ENCODE measurements at regions not wholly inside any gene's neighbourhood (a gene's known extent, or its start where the extent isn't known, plus 50 kb on each side); places are given as distances from the start of the nearest gene placed in this dataset.

DNA sequence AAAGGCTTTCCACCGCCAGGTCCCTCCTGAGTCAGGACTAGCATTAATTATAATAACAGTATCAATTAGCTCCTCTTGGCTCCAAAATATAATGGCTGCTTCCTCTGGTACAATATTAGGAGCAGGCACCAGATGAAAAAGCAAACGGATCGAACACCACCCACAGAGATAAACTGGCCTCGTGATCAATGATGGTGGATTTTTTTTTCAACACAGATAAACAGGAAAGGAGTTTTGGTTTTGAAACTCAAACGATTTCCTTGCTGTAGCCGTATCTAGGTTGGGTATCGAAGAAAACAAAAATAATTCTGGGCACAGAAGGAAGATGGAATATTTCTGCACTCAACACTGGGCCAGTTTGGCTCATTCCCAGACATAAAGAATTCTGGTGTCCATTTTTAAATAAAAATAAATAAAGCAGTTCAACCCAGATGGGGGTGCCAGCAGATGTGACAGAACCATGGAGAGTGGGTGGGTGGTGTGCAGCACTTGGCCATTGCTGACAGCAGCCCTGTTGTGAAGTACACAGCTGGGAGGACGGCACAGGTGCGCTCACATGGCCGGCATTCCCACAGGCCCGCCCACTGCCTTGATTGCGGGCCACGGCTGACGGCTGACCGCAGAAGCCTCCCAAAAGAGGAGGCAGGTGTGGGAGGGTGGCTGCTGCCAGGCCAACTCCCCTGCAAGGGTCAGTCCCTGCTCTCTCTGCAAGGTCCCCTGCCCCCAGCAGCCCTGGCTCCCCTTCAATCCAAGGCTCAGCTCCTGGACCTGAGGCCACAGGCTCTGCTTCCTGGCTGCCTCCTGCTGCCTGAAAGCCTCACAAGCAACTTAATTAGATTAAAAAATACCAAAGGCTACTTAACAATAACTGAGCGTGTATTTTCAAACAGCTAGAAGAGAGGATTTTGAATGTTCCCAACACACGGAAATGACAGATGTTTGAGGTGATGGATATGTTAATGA is 351.9 kb upstream of the ID2 start (continued):
- TF ChIP-seq, protein P1, sequence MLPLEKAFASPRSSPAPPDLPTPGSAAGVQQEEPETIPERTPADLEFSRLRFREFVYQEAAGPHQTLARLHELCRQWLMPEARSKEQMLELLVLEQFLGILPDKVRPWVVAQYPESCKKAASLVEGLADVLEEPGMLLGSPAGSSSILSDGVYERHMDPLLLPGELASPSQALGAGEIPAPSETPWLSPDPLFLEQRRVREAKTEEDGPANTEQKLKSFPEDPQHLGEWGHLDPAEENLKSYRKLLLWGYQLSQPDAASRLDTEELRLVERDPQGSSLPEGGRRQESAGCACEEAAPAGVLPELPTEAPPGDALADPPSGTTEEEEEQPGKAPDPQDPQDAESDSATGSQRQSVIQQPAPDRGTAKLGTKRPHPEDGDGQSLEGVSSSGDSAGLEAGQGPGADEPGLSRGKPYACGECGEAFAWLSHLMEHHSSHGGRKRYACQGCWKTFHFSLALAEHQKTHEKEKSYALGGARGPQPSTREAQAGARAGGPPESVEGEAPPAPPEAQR (tag by site-specific recombination; IDR thresholded peaks at IDR 0.05): no peak
- TF ChIP-seq YY2 (tag by site-specific recombination; IDR thresholded peaks at IDR 0.05): no peak

DNA sequence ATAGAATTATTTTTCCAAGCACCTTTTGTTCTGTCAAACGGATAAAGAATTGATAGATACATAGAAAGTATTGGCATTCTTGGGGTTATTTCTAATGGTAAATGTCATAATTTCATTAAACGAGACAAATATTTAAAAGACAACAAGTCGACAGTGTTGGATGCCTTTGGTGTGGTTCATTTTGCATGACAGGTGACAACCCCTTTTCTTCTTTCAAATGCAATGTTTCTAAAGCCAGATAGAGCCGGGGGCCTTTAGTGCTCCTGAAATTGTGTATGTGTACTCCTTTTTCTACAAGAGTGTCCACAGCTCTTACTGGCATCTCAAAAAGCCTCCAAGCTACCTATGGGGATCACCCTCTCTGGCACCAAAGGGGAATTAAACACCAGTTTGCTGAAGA is 350.8 kb upstream of the ID2 start:
- Histone ChIP-seq H3K27ac (ENCODE audit: extremely low read depth, low read depth, low read length) (no peak overlapping the region), H3K4me1 (ENCODE audit: control insufficient read depth, insufficient read depth, low read length) (no peaks in the 10 kb centered on the region), H3K36me3 (ENCODE audit: control insufficient read depth in 2 of 2, insufficient read depth in 1 of 2, low read length in 2 of 2) (no peaks in the 10 kb centered on the region), H3K9me3 (ENCODE audit: control insufficient read depth, insufficient read depth, low read depth, low read length) (no peaks in the 10 kb centered on the region), H3K4me3 (ENCODE audit: low read depth, low read length) (no peak overlapping the region)
- TF ChIP-seq, protein P2, sequence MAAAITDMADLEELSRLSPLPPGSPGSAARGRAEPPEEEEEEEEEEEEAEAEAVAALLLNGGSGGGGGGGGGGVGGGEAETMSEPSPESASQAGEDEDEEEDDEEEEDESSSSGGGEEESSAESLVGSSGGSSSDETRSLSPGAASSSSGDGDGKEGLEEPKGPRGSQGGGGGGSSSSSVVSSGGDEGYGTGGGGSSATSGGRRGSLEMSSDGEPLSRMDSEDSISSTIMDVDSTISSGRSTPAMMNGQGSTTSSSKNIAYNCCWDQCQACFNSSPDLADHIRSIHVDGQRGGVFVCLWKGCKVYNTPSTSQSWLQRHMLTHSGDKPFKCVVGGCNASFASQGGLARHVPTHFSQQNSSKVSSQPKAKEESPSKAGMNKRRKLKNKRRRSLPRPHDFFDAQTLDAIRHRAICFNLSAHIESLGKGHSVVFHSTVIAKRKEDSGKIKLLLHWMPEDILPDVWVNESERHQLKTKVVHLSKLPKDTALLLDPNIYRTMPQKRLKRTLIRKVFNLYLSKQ (tag by site-specific recombination; IDR thresholded peaks at IDR 0.05; ENCODE audit: borderline replicate concordance): no peak
- no peak for TF ChIP-seq ZNF366 (tag by site-specific recombination; conservative IDR thresholded peaks at IDR 0.05)
- TF ChIP-seq, protein P3, sequence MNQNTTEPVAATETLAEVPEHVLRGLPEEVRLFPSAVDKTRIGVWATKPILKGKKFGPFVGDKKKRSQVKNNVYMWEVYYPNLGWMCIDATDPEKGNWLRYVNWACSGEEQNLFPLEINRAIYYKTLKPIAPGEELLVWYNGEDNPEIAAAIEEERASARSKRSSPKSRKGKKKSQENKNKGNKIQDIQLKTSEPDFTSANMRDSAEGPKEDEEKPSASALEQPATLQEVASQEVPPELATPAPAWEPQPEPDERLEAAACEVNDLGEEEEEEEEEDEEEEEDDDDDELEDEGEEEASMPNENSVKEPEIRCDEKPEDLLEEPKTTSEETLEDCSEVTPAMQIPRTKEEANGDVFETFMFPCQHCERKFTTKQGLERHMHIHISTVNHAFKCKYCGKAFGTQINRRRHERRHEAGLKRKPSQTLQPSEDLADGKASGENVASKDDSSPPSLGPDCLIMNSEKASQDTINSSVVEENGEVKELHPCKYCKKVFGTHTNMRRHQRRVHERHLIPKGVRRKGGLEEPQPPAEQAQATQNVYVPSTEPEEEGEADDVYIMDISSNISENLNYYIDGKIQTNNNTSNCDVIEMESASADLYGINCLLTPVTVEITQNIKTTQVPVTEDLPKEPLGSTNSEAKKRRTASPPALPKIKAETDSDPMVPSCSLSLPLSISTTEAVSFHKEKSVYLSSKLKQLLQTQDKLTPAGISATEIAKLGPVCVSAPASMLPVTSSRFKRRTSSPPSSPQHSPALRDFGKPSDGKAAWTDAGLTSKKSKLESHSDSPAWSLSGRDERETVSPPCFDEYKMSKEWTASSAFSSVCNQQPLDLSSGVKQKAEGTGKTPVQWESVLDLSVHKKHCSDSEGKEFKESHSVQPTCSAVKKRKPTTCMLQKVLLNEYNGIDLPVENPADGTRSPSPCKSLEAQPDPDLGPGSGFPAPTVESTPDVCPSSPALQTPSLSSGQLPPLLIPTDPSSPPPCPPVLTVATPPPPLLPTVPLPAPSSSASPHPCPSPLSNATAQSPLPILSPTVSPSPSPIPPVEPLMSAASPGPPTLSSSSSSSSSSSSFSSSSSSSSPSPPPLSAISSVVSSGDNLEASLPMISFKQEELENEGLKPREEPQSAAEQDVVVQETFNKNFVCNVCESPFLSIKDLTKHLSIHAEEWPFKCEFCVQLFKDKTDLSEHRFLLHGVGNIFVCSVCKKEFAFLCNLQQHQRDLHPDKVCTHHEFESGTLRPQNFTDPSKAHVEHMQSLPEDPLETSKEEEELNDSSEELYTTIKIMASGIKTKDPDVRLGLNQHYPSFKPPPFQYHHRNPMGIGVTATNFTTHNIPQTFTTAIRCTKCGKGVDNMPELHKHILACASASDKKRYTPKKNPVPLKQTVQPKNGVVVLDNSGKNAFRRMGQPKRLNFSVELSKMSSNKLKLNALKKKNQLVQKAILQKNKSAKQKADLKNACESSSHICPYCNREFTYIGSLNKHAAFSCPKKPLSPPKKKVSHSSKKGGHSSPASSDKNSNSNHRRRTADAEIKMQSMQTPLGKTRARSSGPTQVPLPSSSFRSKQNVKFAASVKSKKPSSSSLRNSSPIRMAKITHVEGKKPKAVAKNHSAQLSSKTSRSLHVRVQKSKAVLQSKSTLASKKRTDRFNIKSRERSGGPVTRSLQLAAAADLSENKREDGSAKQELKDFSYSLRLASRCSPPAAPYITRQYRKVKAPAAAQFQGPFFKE (tag by site-specific recombination; IDR thresholded peaks at IDR 0.05; ENCODE audit: borderline replicate concordance): no peak
- TF ChIP-seq, protein P4, sequence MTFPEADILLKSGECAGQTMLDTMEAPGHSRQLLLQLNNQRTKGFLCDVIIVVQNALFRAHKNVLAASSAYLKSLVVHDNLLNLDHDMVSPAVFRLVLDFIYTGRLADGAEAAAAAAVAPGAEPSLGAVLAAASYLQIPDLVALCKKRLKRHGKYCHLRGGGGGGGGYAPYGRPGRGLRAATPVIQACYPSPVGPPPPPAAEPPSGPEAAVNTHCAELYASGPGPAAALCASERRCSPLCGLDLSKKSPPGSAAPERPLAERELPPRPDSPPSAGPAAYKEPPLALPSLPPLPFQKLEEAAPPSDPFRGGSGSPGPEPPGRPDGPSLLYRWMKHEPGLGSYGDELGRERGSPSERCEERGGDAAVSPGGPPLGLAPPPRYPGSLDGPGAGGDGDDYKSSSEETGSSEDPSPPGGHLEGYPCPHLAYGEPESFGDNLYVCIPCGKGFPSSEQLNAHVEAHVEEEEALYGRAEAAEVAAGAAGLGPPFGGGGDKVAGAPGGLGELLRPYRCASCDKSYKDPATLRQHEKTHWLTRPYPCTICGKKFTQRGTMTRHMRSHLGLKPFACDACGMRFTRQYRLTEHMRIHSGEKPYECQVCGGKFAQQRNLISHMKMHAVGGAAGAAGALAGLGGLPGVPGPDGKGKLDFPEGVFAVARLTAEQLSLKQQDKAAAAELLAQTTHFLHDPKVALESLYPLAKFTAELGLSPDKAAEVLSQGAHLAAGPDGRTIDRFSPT (tag by site-specific recombination; IDR thresholded peaks at IDR 0.05): no peak
- no peak for TF ChIP-seq ZNF791 (tag by site-specific recombination; IDR thresholded peaks at IDR 0.05)
- TF ChIP-seq GLIS2 (tag by site-specific recombination; IDR thresholded peaks at IDR 0.05): no peak
- TF ChIP-seq ZNF132 (tag by site-specific recombination; IDR thresholded peaks at IDR 0.05; ENCODE audit: borderline replicate concordance): no peak
- no peak for TF ChIP-seq ZBTB8A (tag by site-specific recombination; IDR thresholded peaks at IDR 0.05)
- TF ChIP-seq KLF9 (tag by site-specific recombination; IDR thresholded peaks at IDR 0.05; ENCODE audit: low read depth): no peak
- TF ChIP-seq ZNF169 (tag by site-specific recombination; IDR thresholded peaks at IDR 0.05): no peak
- no peak for TF ChIP-seq ZNF223 (tag by site-specific recombination; IDR thresholded peaks at IDR 0.05)
- TF ChIP-seq HOXD13 (CRISPR knock-in tag; IDR thresholded peaks at IDR 0.05; ENCODE audit: borderline replicate concordance): no peak
- no peak for TF ChIP-seq IKZF3 (tag by site-specific recombination; IDR thresholded peaks at IDR 0.05)
- no peak for TF ChIP-seq ZNF23 (tag by site-specific recombination; IDR thresholded peaks at IDR 0.05; ENCODE audit: borderline replicate concordance)
- no peak for TF ChIP-seq FEZF1 (tag by site-specific recombination; IDR thresholded peaks at IDR 0.05)
- no peak for TF ChIP-seq TRIM28 (IDR thresholded peaks at IDR 0.05; ENCODE audit: borderline replicate concordance, low read length)
- CTCF ChIA-PET: no interaction called here
- POLR2A ChIA-PET: no interaction called here
